ENCODE measurements at regions not wholly inside any gene's neighbourhood (a gene's known extent, or its start where the extent isn't known, plus 50 kb on each side); places are given as distances from the start of the nearest gene placed in this dataset.

- Histone ChIP-seq H3K4me3 (ENCODE audit: low read depth, low read length) (no peak overlapping the region), H3K36me3 (no peaks in the 10 kb centered on the region), H3K9me3 (ENCODE audit: severe bottlenecking) (peaks cover 5% of the 10 kb centered on the region), H3K27me3 (ENCODE audit: insufficient read depth, low read depth, severe bottlenecking) (no peaks in the 10 kb centered on the region), H3K27ac (no peak overlapping the region)
- no peak for TF ChIP-seq CTCF (IDR thresholded peaks at IDR 0.05; ENCODE audit: low read depth, low read length)
- no peak for DNase-seq
Measured at GRCh38 chr12:127178052-127178451, 1088.9 kb upstream of the TMEM132C start.

GRCh38 chr12:127178463-127178862 lies 1088.5 kb upstream of the TMEM132C start:
- Histone ChIP-seq H3K9me3 (ENCODE audit: severe bottlenecking) (peaks cover 5% of the 10 kb centered on the region), H3K27me3 (ENCODE audit: insufficient read depth, low read depth, severe bottlenecking) (no peaks in the 10 kb centered on the region), H3K27ac (no peak overlapping the region), H3K36me3 (no peaks in the 10 kb centered on the region), H3K4me3 (ENCODE audit: low read depth, low read length) (no peak overlapping the region)
- no peak for TF ChIP-seq CTCF (IDR thresholded peaks at IDR 0.05; ENCODE audit: low read depth, low read length)
- DNase-seq, result no peak

- H3K4me3 ChIP-seq (ENCODE audit: low read depth, low read length), result no peak overlapping the region
- DNase-seq, result no peak
- H3K9me3 ChIP-seq (ENCODE audit: severe bottlenecking), result peaks cover 5% of the 10 kb centered on the region
- H3K27ac ChIP-seq, result no peak overlapping the region
- H3K36me3 ChIP-seq, result no peaks in the 10 kb centered on the region
- no peak for TF ChIP-seq CTCF (IDR thresholded peaks at IDR 0.05; ENCODE audit: low read depth, low read length)
- H3K27me3 ChIP-seq (ENCODE audit: insufficient read depth, low read depth, severe bottlenecking), result no peaks in the 10 kb centered on the region
Measured at GRCh38 chr12:127179176-127179575, 1087.8 kb upstream of the TMEM132C start.

- Histone ChIP-seq H3K4me3 (ENCODE audit: low read depth, low read length) (no peak overlapping the region), H3K27ac (no peak overlapping the region), H3K27me3 (ENCODE audit: insufficient read depth, low read depth, severe bottlenecking) (no peaks in the 10 kb centered on the region), H3K36me3 (no peaks in the 10 kb centered on the region), H3K9me3 (ENCODE audit: severe bottlenecking) (peaks cover 3% of the 10 kb centered on the region)
- no peak for TF ChIP-seq CTCF (IDR thresholded peaks at IDR 0.05; ENCODE audit: low read depth, low read length)
- no peak for DNase-seq
Measured at GRCh38 chr12:127182018-127182417, 1085.0 kb upstream of the TMEM132C start.

GRCh38 chr12:127189992-127190391 lies 1077.0 kb upstream of the TMEM132C start:
- H3K4me3 ChIP-seq (ENCODE audit: low read depth, low read length), result no peak overlapping the region
- H3K9me3 ChIP-seq (ENCODE audit: severe bottlenecking), result no peaks in the 10 kb centered on the region
- H3K27ac ChIP-seq, result no peak overlapping the region
- no peak for DNase-seq
- no peak for TF ChIP-seq CTCF (IDR thresholded peaks at IDR 0.05; ENCODE audit: low read depth, low read length)
- no peaks in the 10 kb centered on the region for H3K27me3 ChIP-seq (ENCODE audit: insufficient read depth, low read depth, severe bottlenecking)
- H3K36me3 ChIP-seq, result no peaks in the 10 kb centered on the region

- Histone ChIP-seq H3K27me3 (ENCODE audit: insufficient read depth, low read depth, severe bottlenecking) (no peaks in the 10 kb centered on the region), H3K9me3 (ENCODE audit: severe bottlenecking) (no peaks in the 10 kb centered on the region), H3K27ac (no peak overlapping the region), H3K36me3 (no peaks in the 10 kb centered on the region), H3K4me3 (ENCODE audit: low read depth, low read length) (no peak overlapping the region)
- DNase-seq, result no peak
- no peak for TF ChIP-seq CTCF (IDR thresholded peaks at IDR 0.05; ENCODE audit: low read depth, low read length)
Measured at GRCh38 chr12:127191129-127191528, 1075.8 kb upstream of the TMEM132C start.
